Epidermal melanocyte (primary cell): ENCODE measurements at regions not wholly inside any gene's neighbourhood (a gene's known extent, or its start where the extent isn't known, plus 50 kb on each side); places are given as distances from the start of the nearest gene placed in this dataset.
"Not testable (repeated sequence)": the region's sequence is repeated elsewhere in the genome, so short reads cannot be mapped to it uniquely, and the experiment has no call there.

Experiments used
- DNase-seq: peaks from one replicate; pipeline ENCODE4 v3.0.0; 2011; ENCODE audit warnings: low spot score; ENCODE audit not compliant: insufficient read length

DNA sequence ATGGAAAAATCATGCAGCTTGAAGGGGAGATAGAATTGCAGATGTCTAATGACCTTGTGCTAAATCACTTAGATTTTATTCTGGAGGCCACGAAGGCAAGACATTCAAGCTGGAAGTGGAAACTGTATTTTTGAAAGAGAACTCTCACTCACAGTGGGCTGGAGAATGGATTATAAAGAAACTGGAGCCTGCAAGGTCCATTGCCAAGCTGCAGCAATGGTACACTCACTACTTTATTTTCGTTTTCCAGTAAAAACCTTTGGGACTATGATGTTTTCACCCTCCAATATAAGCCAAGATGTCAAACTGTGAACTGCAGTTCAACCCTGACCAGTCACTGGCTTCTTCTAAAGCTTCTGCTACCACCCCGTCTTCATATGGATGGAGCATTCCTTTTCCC, 62.0 kb downstream of the SKIDA1 start:
- no peak for DNase-seq

DNA sequence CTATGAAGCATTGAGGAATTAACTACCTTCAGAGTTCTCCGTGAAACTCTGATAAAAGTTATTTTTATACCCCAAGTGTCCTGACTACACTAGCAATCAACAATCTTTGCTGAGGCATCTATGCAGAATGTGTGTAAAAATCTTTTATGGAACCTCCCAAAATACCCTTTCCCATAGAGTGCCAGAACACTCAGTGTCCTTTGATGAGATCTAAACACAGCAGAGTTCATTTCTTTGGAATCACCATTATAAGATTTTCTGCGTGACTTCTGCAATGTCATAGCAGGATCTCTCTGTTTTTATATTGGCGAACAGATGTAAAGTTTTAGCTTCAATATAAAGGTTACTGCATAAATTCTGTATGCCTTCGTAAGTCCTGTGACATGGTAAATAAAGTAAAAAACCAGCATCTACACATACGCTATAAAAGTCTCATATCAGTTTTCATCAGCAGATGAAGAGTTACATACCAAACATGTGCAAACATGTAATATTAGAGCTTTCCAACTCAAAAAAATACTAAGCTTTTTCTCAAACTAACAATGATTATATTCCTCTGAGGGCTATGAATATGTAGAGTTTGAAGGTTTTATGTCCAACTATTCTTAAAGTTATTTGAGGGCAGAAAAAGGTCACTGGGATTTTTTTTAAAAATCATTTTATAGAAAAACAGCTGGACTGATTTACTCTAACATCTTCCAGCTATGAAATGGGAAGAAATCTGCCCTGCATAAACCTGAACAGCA, 67.2 kb downstream of the SKIDA1 start:
- DNase-seq = no peak

DNA sequence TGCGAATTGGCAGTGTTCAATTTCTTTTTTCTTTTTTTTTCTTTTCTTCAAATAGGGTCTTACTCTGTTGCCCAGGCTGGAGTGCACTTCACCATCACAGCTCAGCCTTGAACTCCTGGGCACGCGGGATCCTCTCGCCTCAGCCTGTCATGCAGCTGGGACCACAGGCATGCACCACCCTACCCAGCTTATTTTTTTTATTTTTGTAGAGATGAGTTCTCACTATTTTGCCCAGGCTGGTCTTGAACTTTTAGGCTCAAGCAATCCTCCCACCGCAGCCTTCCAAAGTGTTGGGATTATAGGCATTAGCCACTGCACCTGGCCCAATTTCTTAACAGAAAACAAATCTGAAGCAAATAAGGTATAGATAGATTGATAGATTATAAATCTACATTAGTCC, 69.3 kb downstream of the SKIDA1 start:
- no peak for DNase-seq

DNA sequence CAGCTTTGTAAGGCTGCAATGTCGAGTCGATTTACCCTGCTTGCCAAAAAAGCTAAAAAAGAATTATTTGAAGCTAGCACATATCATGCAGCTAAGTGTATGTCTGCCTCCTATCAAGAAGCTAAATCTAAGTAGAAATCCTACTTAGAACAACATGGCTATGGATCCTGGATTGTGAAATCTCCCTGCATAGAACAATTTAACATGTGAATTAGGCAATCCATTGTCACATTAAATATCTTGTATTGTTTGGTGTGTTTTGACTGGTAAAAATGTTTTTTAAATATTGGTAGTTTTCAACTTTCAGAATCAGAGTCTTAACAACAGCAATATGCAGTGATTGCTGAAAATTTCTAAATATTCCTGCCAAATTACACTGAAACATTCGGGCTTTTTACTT, 73.3 kb downstream of the SKIDA1 start:
- DNase-seq = no peak

DNA sequence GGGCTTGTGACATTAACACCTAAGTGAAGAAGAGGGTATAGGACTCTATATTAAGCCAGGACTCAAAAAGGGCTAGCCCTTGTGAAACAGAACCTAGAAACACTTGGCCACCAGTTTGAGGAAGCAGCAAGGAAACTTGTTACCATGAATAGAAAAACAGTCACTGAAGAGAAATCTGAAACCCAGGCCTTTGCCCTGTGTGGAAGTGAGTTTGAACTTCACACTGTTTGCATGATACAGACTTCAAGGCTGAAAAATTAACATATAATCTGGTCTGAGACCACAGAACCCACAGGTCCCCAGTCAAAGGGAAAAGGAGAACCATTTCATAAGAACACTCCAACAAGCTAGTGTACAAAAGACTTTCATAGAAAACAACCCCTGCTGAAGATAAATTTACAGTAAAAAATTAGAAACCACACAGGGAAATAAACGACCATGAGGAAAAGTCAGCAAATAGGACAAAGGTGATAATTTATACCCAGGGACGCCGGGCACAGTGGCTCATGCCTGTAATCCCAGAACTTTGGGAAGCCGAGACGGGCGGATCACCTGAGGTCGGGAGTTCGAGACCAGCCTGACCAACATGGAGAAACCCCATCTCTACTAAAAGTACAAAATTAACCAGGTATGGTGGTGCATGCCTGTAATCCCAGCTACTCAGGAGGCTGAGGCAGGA, 76.1 kb downstream of the SKIDA1 start:
- DNase-seq = no peak

DNA sequence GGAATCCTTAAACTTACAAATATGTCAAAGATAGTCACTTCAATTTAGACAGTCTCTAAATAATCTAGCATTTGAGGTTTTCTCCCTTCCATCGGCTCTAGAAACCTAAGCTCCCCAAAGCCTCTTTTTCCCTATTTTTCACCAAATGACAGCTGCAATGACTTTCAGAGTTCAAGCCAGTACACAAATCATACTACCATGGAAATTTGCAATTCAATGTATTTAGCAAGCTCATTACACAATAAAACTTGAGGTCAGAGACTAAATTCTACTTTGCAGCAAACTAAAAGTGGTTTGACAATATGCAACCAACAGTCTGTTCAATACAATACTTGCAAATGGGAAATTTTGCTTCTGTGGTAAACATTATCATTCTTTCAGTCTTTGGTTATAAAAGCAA, 80.3 kb downstream of the SKIDA1 start:
- DNase-seq = no peak

DNA sequence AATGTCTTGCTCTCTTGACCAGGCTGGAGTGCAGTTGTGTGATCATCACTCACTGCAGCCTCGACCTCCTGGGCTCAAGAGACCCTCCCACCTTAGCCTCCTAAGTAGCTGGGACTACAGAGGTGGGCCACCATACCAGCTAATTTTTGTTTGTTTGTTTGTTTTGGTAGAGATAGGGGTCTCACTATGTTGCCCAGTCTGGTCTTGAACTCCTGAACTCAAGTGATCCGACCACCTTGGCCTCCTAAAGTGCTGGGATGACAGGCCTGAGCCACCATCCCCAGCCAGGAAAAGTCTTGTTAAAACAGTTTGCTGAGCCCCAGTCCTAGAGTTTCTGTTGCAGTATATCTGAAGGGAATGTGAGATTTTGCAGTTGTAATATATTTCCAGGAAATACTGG, 83.9 kb downstream of the SKIDA1 start:
- DNase-seq = no peak

DNA sequence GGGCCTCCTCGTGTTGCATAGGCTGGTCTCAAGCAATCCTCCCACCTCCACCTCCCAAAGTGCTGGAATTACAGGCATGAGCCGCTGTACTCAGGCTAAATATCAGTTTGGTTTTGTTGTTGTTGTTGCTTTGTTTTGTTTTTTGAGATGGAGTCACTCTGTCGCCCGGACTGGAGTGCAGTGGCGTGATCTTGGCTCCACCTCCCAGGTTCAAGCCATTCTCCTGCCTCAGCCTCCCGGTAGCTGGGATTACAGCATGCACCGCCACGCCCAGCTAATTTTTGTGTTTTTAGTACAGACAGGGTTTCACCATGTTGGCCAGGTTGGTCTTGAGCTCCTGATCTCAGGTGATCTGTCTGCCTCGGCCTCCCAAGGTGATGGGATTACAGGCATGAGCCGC, 86.6 kb downstream of the SKIDA1 start:
- DNase-seq = not testable (repeated sequence)

DNA sequence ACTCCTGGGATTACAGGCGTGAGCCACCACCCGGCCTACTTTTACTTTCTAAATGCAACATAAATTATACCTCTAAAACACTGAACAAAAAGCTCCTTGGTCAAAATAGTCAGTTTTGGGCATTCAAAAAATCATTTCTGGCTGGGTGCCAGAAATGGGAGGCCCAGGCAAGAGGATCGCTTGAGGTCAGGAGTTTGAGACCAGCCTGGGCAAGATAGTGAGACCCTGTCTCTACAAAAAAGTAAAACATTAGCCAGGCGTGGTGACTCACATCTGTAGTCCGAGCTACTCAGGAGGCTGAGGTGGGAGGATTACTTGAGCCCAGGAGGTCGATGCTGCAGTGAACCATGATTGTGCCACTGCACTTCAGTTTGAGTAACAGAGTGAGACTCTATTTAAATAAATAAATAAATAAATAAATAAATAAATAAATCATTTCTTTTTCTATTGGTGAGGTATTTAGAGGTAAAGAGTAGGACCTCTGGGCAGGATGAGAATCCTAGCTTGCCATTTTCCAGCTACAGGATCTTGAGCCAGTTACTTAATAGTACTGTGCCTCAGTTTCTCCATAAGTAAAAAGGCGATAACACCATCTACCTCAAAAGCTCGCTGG, 87.6 kb downstream of the SKIDA1 start:
- no peak for DNase-seq

DNA sequence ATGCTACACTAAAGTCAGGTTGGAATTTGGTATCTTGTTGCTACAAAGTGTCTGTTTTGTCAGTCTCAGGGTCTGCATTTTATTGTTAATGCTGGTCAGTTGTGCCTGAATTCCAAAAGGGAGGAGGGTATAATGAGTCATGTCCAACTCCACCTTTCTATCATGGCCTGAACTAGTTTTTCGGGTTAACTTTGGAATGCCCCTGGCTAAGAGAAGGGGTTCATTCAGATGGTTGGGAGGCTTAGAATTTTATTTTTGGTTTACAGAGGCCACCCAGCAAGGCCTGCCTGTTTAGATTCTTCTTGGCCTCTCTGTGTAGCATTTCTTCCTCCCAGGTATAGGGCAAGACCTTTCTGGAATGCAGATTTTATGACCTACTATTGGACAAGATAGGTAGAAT, 93.2 kb downstream of the SKIDA1 start:
- DNase-seq = no peak

DNA sequence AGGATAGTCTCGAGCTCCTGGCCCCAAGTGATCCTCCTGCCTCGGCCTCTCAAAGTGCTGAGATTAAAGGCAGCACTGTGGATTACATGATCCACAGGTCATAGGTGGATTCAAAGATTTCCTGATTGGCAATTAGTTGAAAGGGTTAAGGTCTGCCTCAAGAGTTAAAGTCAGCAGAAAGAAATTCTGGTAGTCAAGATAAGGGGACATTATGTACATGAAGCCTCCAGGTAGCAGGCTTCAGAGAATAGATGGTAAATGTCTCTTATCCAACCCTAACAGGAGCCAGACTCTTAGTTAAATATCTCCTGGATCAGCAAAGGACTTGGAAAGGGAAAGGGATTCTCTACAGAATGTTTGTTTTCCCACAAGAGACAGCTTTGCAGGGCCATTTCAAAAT, 93.7 kb downstream of the SKIDA1 start:
- DNase-seq = no peak

DNA sequence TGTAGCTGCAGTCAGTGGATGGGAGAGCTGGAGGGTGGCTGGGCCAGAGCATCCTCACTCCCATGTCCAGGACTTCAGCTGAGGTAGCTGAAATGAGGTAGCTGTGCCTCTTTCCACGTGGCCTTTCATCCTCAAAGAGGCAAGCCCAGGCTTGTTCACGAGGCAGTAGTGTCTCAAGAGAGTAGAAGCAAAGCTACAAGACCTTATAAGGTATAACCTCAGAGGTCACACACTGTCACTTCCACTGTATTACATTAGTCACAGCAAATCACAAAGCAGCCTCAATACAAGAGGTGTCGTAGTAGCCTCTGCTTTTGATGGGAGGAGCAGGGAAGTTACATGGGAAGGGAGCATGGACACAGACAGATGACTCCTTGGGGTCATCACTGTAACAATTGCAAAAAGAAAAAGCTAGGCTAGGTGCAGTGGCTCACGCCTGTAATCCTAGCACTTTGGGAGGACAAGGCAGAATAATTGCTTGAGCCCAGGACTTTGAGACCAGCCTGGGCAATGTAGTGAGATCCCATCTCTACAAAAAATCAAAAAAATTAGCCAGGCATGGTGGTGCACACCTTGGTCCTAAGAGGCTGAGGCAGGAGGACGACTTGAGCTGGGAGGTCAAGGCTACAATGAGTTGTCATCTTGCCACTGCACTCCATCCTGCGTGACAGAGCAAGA, 97.5 kb downstream of the SKIDA1 start:
- no peak for DNase-seq

DNA sequence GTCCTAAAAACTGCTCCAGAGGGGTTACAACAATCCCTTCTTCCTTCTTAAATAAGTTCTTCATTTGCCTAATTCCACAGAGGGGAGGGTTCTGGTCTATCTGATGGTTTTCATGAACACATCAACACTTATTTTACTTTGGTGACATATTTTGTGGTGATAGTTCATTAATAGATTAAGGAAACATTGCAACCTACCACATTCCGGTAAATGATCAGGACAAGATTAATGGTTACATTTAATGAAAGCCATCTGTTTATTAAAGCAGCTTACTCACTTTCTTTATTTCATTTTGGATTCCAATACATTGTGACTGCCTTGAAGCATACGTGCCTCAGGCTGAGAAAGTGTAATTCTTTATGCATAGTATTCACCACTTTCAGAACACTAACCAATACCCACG, 101.0 kb downstream of the SKIDA1 start:
- peak; percentile 78 for DNase-seq

DNA sequence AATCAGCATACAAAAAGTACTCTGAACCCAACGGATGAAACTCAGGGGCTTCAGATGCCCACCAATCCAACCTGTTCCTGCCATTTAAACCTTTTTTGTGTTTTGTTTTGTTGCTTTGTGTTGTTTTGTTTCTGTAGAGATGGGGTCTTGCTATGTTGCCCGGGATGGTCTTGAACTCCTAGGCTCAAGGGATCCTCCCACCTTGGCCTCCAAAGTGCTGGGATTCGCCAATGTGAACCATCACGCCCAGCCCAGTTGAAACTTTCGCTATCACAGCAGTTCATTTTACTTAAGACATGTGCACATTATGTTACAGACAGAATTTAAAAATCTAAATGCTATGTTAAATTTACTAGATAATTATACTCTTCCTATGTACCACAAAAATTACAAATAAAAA, 101.6 kb downstream of the SKIDA1 start:
- DNase-seq = no peak

DNA sequence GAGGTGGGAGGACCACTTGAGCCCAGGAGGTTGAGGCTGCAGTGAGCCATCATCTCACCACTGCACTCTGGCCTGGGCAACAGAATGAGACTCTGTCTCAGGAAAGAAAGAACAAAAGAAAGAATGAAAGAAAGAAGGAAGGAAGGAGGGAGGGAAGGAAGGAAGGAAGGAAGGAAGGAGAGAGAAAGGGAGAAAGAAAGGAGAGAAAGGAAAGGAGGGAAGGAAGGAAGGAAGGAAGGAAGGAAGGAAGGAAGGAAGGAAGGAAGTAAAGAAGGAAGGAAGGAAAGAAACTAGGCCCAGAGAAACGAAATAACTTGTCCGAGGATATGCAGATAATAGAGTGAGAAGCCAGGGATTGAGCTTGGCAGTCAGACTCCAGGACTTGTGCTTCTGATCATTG, 102.1 kb downstream of the SKIDA1 start:
- no peak for DNase-seq

DNA sequence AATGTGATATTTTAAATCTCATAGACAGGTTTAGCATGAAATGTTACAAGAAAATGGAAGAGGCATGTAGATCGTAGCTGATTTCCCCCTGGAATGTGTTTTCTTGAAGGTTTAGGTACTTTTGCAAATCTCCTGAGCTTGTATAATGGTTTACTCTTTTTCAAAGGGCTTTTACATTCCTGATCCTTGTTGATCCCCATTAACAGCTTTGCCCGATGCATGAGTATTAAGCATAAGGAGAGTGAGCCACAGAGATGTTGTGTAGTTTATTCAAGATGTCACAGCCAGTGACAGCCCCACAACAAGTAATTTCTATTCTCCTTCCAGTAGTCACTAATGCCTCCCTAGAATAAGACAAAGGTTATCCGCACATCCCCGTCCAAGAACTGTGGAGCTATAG, 103.7 kb downstream of the SKIDA1 start:
- DNase-seq = no peak

DNA sequence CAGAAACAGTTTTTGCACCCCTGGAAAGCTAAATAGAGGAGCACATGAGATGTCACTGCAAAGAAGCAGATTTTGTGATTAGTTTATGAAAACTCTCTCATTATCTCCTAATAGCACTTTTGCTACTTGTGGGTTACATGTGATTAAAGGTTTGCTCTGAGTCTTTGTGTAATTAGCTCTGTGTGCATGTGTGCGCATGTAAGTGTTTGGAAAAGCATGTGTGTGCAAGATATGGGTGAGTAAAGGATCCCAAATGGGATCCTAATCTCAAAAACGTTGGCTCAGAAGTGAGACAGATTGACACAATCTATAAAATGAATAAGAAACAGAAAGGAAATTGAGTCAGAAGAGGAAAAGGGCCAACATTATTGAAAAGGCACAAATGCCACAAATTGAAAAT, 104.5 kb downstream of the SKIDA1 start:
- DNase-seq = no peak

DNA sequence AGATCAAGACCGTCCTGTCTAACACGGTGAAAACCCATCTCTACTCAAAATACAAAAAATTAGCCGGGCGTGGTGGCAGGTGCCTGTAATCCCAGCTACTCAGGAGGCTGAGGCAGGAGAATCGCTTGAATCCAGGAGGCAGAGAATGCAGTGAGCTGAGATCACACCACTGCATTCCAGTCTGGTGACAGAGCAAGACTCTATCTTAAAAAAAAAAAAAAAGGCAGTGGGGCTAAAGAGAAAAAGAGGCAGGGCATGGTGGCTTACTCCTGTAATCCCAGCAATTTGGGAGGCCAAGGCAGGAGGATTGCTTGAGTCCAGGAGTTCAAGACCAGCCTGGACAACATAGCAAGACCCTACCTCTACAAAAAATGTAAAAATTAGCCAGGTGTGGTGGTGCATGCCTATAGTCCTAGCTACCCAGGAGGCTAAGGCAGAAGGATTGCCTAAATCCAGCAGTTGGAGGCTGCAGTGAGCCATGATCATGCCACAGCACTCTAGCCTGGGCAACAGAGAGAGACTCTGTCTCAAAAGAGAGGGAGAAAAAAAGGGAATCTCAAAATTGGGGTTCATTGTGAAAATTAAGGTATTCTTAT, 106.4 kb downstream of the SKIDA1 start:
- DNase-seq = not testable (repeated sequence)

DNA sequence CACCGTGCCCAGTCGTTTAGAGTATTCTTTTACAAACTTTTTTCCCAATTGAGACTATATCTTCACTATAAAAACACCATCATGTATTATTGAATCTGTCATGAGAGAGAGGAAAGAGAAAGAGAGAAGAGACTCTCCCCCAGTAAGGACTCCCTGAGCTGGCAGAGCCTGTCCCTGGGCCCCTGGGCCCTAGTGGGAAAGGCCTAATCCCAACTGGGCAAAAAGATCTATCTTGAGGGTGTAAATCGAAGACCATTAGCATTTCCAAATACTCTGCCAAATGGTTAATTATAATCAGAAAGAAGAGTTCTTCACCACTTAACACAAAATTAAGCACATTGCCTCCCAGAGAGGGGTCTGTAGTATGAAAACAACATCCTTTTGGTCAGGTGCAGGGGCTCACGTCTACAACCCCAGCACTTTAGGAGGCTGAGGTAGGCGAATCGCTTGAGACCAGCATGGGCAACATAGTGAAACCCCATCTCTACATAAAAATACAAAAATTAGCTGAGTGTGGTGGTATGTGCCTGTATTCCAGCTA, 108.2 kb downstream of the SKIDA1 start:
- no peak for DNase-seq

DNA sequence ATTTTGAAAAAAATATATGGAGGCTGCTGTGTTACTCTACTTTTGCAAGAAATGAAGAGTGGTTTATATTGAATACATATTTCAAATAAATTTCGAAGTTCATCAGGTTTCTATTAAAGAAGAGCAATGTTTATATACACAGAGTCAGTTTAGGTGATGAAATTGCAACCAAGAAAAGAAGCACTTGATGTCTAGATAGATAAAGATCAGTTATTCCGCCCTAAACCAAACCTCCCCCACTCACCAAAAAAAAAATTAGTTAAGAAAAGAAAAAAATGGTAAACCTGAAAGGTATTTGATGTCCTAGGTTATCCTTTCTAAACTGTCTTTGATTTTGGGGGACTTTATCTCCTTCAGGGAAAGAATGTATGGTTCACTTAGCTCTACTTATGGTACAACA, 111.8 kb downstream of the SKIDA1 start:
- no peak for DNase-seq

DNA sequence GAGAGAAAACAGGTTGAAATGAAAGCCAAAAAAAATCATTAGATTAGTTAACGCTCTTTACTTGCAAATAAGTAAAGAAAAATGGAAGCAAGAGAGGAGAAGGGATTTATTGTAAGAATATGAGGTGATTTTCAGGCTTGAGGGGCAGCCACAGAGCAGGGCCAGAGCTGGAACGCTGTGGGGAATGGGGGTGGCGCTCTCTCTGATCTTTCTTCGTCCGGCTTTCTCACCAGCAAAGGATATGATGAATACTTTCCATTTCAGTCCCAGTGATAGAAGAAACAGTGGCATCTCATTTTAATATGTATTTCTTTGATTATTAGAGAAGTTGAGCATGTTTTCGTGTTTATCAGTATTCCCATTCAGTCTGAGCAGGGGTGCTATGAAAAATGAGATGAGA, 112.2 kb downstream of the SKIDA1 start:
- no peak for DNase-seq
